ENCODE measurements at regions not wholly inside any gene's neighbourhood (a gene's known extent, or its start where the extent isn't known, plus 50 kb on each side); places are given as distances from the start of the nearest gene placed in this dataset.

DNA sequence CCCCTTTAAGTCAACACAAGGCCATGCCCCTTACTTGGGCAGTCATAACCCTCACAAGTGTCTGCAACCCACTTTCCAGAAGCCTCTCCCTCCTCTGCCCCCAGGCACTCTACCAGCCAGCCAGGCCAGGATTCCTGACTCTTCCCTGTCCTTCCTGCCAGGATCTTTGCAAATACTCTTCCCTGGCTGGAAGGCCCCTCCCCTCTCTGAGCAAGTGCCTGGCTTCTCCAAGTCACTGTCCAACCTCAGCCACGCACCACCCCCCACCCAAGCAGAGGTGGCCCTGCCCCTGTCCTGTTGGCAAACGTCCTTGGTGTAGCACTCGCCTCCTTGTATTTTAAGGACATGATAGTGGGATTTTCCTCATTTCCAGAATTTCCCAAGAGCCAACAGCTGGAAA, 54.7 kb upstream of the USP3 start:
- CTCF ChIA-PET (ENCODE audit: unreplicated experiment), result no interaction called here
- intact Hi-C loops (cut with micrococcal nuclease; ENCODE audit: unreplicated experiment), result no loop called here
- POLR2A ChIA-PET, result no interaction called here
- H4K20me1 ChIP-seq (ENCODE audit: insufficient read depth, low read length), result no peaks in the 10 kb centered on the region
- no peaks in the 10 kb centered on the region for H3K9me2 ChIP-seq (ENCODE audit: insufficient read depth, low read length)
- no peaks in the 10 kb centered on the region for H3K79me2 ChIP-seq (ENCODE audit: insufficient read depth, low read depth, low read length)
- DNase-seq (ENCODE audit: low spot score), result no peak
- peaks cover 5% of the 10 kb centered on the region for H3K4me1 ChIP-seq (ENCODE audit: insufficient read depth, low read length, poor library complexity, severe bottlenecking)
- H3K9me3 ChIP-seq (ENCODE audit: low read length), result no peaks in the 10 kb centered on the region
- TF ChIP-seq, protein P1, sequence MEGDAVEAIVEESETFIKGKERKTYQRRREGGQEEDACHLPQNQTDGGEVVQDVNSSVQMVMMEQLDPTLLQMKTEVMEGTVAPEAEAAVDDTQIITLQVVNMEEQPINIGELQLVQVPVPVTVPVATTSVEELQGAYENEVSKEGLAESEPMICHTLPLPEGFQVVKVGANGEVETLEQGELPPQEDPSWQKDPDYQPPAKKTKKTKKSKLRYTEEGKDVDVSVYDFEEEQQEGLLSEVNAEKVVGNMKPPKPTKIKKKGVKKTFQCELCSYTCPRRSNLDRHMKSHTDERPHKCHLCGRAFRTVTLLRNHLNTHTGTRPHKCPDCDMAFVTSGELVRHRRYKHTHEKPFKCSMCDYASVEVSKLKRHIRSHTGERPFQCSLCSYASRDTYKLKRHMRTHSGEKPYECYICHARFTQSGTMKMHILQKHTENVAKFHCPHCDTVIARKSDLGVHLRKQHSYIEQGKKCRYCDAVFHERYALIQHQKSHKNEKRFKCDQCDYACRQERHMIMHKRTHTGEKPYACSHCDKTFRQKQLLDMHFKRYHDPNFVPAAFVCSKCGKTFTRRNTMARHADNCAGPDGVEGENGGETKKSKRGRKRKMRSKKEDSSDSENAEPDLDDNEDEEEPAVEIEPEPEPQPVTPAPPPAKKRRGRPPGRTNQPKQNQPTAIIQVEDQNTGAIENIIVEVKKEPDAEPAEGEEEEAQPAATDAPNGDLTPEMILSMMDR (conservative IDR thresholded peaks at IDR 0.05; ENCODE audit: low read length), result no peak
- TF ChIP-seq EZH2phosphoT487 (IDR thresholded peaks at IDR 0.05; ENCODE audit: borderline replicate concordance, low read depth, low read length), result no peak
- BruUV-seq (replicated peaks), result no TSS peak
- H3K36me3 ChIP-seq (ENCODE audit: insufficient read depth, low read length), result no peaks in the 10 kb centered on the region
- H2AFZ ChIP-seq (ENCODE audit: low read length), result no peak overlapping the region
- H3K4me3 ChIP-seq (ENCODE audit: low read depth, low read length, poor library complexity, severe bottlenecking), result no peak overlapping the region
- no peak overlapping the region for H3K4me2 ChIP-seq (ENCODE audit: low read length)
- no peak overlapping the region for H3K27ac ChIP-seq (ENCODE audit: low read depth, low read length, poor library complexity, severe bottlenecking)

DNA sequence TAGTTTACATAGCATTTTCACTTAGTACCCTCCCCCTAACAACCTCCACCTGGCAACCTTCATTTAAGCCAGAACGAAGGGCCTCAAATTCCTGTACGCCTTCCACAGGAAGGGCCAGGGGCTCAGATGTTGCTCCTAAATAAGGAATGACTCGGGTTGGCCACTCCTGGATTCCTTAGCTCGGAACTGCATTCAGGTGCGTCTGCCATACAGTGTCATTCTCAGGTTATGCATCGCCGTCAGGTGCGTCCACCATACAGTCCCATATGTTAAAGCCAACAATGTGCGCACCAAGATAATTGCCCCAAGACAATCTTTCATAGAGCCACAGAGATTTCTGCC, 53.5 kb upstream of the USP3 start:
- H2AFZ ChIP-seq (ENCODE audit: low read length), result no peak overlapping the region
- no peak overlapping the region for H3K4me2 ChIP-seq (ENCODE audit: low read length)
- no peaks in the 10 kb centered on the region for H3K9me2 ChIP-seq (ENCODE audit: insufficient read depth, low read length)
- H3K4me1 ChIP-seq (ENCODE audit: insufficient read depth, low read length, poor library complexity, severe bottlenecking), result peaks cover 5% of the 10 kb centered on the region
- no TSS peak for BruUV-seq (replicated peaks)
- H3K36me3 ChIP-seq (ENCODE audit: insufficient read depth, low read length), result no peaks in the 10 kb centered on the region
- intact Hi-C loops (cut with micrococcal nuclease; ENCODE audit: unreplicated experiment), result no loop called here
- POLR2A ChIA-PET, result no interaction called here
- H3K9me3 ChIP-seq (ENCODE audit: low read length), result no peaks in the 10 kb centered on the region; the same call in 1 of the 2 replicates
- DNase-seq (ENCODE audit: low spot score), result no peak
- H4K20me1 ChIP-seq (ENCODE audit: insufficient read depth, low read length), result no peaks in the 10 kb centered on the region
- no peak overlapping the region for H3K27ac ChIP-seq (ENCODE audit: low read depth, low read length, poor library complexity, severe bottlenecking)
- H3K79me2 ChIP-seq (ENCODE audit: insufficient read depth, low read depth, low read length), result no peaks in the 10 kb centered on the region
- CTCF ChIA-PET (ENCODE audit: unreplicated experiment), result no interaction called here
- no peak for TF ChIP-seq EZH2phosphoT487 (IDR thresholded peaks at IDR 0.05; ENCODE audit: borderline replicate concordance, low read depth, low read length)
- TF ChIP-seq, protein P1 (conservative IDR thresholded peaks at IDR 0.05; ENCODE audit: low read length), result no peak
- no peak overlapping the region for H3K4me3 ChIP-seq (ENCODE audit: low read depth, low read length, poor library complexity, severe bottlenecking)

DNA sequence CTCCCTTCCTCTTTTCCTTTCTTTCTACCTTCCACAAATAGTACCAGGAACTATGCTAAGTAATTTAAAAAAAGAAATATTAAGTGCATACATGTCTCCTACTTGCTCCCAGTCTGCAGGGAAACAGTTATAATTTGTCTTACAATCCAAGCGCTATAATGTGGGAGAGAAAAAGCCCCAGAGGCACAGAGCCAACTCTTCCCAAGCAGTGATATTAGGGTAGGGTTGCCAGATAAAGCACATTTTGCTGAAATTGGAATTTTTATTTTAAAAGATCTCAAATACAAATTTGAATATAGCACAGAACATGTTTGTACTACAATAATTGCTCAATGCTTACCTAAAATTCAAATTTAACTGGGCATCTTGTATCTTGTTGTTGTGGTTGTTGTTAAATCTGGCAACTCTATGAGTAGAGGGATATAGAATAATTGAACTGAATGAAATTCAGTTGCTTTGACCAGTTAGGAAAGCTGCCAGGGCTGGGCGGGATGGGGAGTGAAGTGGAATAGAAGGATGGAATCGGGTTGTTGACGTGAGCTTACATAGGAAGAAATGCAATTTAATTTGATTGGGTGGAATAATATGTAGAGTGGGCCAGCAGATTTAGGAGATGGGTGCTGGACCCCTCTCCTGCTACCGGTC, 52.6 kb upstream of the USP3 start:
- TF ChIP-seq EZH2phosphoT487 (IDR thresholded peaks at IDR 0.05; ENCODE audit: borderline replicate concordance, low read depth, low read length), result no peak
- TF ChIP-seq, protein P1 (conservative IDR thresholded peaks at IDR 0.05; ENCODE audit: low read length), result no peak
- Histone ChIP-seq H3K27ac (ENCODE audit: low read depth, low read length, poor library complexity, severe bottlenecking) (no peak overlapping the region), H2AFZ (ENCODE audit: low read length) (no peak overlapping the region), H3K4me2 (ENCODE audit: low read length) (no peak overlapping the region), H3K9me2 (ENCODE audit: insufficient read depth, low read length) (no peaks in the 10 kb centered on the region), H3K4me3 (ENCODE audit: low read depth, low read length, poor library complexity, severe bottlenecking) (no peak overlapping the region), H3K4me1 (ENCODE audit: insufficient read depth, low read length, poor library complexity, severe bottlenecking) (peaks cover 5% of the 10 kb centered on the region), H3K79me2 (ENCODE audit: insufficient read depth, low read depth, low read length) (no peaks in the 10 kb centered on the region), H3K36me3 (ENCODE audit: insufficient read depth, low read length) (no peaks in the 10 kb centered on the region), H3K9me3 (ENCODE audit: low read length) (no peaks in the 10 kb centered on the region; the same call in 1 of the 2 replicates), H4K20me1 (ENCODE audit: insufficient read depth, low read length) (no peaks in the 10 kb centered on the region)
- CTCF ChIA-PET (ENCODE audit: unreplicated experiment), result no interaction called here
- POLR2A ChIA-PET, result no interaction called here
- no TSS peak for BruUV-seq (replicated peaks)
- DNase-seq (ENCODE audit: low spot score), result no peak
- intact Hi-C loops (cut with micrococcal nuclease; ENCODE audit: unreplicated experiment), result no loop called here

Data from OCI-LY7 (cell line).